Effector CD4-positive, alpha-beta T cell (primary cell): ENCODE measurements at regions not wholly inside any gene's neighbourhood (a gene's known extent, or its start where the extent isn't known, plus 50 kb on each side); places are given as distances from the start of the nearest gene placed in this dataset.

Experiments used
- DNase-seq: peaks from one replicate; pipeline ENCODE4 v3.0.0-alpha.2; 2020

DNA sequence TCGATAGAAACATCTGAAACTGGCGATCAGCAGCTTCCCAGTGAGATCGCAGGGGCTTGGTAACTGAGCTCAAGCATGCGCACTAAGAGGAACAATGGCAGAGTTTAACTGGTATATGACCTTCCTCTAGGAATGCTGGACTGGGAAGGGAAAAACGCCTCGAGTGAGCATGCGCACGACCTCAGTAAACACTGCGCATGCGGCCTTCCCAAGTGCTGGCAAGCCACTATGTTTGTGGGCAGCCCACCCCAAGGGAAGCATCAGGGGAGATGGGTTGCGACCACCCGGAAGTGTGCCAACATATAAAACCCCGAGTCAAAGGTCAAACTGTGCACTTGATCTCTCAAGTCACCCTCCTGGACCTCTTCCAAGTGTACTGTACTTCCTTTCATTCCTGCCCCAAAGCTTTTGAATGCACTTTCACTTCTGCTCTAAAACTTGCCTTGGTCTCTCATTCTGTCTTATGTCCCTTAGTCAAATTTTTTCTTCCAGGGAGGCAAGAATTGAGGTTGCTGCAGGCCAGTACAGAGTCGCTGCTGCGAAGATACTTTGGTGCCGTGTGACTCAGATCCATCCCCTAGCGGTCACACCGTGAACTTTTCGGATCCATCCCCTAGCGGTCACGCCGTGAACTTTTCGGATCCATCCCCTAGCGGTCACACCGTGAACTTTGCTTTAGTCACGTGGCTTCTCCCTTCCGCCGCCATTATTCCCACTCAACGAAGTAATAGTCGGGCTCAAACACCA, 243.3 kb downstream of the FAM43A start:
- DNase-seq = no peak

GRCh38 chr3:194929578-194929960, 243.9 kb downstream of the FAM43A start:
- DNase-seq = no peak

DNA sequence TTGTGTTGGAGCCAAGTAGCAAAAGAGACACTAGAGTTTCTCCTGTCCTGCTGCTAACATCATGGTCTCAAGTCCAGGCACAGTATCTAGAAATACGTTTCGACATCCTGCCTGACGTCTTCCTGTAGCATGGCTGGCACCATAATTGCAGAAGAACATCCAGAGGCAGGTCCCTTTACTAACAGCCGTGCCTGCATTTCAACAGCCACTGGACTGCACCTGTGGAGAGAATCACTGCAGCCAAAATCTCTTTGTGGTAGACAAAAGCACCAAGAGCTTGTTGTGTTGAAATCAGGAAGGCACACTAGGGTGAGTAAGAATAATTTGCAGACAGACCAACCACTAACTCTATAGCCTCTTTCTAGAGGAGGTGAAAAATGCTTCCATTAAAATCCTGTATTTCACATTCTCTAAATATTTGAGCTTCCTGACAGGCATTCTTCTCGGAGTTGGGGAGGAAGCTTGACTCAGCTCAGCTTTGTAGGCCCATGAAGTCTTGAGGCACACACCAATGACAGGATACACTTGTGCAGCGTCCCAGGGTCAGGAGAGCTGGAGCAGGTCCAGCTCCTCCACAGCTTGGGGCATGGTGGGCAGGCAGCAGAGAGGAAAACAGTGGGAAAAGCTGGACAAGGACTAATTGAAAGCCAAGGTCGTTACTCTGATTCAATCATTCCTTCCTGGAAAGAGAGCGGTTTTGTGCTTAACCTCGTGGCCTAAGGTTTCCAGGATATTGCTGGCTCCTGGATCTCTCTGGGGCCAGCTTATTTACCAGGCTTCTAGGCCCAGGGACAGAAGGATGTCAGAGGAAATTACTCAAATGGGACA, 244.9 kb downstream of the FAM43A start:
- DNase-seq = no peak

- DNase-seq = no peak
Measured at GRCh38 chr3:194931347-194931746, 245.7 kb downstream of the FAM43A start.

- DNase-seq = no peak
Measured at GRCh38 chr3:194931865-194932264, 246.2 kb downstream of the FAM43A start.

DNA sequence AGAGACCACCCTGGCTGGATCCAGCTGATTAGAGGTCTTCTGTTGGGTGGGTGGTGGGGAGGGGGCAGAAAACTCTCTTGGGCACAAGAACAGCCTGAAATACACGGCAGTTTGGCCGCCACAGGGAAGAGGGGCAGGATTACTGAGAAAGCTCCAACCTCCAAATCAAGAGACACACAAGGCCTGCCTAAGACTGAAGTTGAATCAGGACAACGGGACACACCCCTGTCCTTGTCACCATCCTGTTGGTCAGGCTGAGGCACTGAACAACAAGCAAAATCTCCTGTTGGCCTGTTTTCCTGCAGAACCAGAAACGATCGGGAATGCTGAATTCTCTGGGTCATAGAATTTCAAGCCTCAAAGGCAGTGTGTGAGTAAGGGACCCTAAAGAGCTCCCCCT, 247.8 kb downstream of the FAM43A start:
- DNase-seq = no peak

GRCh38 chr3:194935061-194935460, 249.4 kb downstream of the FAM43A start:
- DNase-seq = no peak

DNA sequence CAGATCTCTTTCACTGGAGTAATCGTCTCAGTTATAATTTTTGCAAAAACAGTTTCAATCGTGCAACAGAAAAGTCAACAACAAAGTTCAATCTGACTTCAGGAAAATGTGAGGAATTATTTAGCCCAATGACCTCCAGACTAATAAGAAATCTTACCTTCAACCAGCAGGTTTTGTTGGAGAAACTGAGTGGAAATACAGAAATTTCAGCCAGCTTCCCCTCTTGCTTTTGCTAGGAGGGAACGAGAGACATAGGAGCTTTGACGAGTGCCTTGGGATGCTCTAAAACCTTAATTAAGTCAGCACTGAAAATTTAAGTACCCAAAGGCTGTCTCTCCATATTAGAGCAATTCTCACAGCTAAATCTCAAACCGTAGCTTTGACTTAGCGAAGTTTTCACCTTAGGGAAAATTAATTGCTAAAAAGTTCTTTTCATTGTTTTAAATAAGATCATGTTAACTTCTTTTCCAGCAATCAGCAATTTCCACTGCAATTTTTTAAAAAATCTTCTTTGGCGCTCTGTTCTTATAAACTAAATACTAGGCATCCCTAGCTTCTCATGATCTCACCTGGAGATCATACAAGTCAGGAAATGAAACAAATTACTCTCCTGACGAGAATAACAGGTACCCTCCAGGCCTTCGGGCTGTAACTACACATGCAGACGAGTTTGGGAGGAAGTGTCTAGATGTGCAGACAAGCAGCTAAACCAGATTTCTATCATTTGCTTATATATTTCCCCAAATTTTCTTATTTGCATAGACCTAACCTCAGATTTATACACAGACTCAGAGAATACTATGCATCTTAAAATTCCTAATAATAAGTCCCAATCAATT, 250.2 kb downstream of the FAM43A start:
- no peak for DNase-seq

GRCh38 chr3:194936659-194937058, 251.0 kb downstream of the FAM43A start:
- no peak for DNase-seq

- no peak for DNase-seq
Measured at GRCh38 chr3:194937144-194937543, 251.5 kb downstream of the FAM43A start.

DNA sequence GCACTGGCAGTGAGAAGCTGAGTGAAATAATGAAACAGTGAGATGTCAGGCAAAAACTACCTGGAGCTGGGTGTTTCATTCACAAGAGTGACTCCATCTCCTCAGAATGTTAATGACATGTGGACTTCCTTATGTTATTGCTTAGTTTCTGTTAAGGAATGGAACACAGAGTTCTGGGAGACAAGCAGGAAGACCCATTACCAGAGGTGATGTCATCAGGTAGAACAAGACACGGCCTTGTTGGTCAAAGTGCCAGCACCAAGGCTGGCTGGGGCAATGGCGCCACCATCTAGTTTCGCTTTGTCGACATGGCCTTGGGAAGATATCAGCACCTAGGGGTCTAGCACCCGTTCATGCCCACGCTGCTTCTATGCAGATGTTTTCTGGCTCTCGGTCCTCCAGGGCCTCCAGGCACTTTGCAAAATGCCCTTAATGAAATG, 252.2 kb downstream of the FAM43A start:
- DNase-seq = no peak

GRCh38 chr3:194938845-194939531, 253.3 kb downstream of the FAM43A start:
- no peak for DNase-seq

DNA sequence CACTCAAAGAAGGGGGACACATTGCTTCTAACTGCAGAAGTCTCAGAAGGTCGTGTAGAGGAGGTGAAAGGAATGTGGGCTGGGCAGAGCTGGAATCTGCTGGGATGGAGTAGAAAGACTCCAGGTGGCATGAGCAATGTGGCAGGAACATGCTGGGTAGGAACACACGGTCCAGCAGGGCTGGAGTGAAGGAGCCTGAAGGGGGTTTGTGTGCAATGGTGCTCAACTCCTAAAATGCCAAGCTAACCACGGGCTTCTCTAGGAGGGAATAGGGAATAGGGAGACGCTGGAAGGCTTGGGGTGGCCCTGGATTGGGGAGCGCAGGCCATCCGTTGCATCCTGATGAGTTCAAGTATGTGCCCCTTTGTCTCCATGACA, 253.8 kb downstream of the FAM43A start:
- no peak for DNase-seq

DNA sequence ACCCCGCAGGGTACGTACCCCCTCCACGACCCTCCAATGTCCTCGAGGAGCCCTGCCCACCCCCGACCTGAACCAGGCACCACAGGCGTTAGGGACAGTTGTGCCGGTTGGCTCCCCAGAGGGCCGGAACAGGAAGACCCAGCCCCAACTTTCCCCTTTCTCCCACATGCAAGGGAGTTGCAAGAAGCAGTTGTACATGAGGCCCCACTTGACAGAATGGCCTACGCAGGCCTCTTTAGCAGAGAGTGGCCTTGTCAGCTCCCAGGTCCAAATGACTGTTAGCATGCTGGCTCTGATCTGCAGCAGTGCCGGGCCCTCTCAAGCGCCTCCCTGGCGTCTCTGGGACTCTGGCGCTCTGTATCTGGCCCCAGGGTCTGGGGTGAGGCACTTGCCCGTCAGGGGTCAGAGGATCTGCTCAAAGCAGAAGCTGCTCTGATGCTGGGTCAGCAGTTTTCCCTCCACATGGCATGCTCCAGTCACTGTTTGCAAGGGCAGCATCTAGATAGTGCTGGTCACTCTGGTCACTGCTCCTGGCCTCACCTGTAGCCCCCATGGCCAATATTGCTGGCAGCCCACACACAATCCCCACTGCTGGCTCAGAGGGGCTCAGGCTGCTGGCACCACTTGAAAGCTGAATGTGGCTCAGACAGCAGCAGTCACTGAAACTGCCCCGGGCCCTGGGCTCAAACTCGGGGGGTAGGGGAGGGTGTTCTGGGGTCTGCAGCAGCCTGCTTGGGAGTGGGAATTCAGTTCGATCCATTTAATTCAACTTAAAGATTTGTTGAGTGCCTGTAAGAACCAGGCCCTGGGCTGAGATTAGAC, 254.5 kb downstream of the FAM43A start:
- no peak for DNase-seq

- DNase-seq = no peak
Measured at GRCh38 chr3:194941360-194941955, 255.8 kb downstream of the FAM43A start.

- no peak for DNase-seq
Measured at GRCh38 chr3:194941956-194942511, 256.4 kb downstream of the FAM43A start.

- no peak for DNase-seq
Measured at GRCh38 chr3:194944526-194944925, 258.8 kb downstream of the FAM43A start.

- no peak for DNase-seq
Measured at GRCh38 chr3:194945508-194945907, 259.8 kb downstream of the FAM43A start.

- no peak for DNase-seq
Measured at GRCh38 chr3:194946091-194946490, 260.4 kb downstream of the FAM43A start.

- no peak for DNase-seq
Measured at GRCh38 chr3:194949592-194949991, 263.9 kb downstream of the FAM43A start.
